T-helper 1 cell treated with Interleukin-12 subunit alpha and Interleukin-12 subunit beta and Interleukin-4 antibody, amounts not matched to agents 30 μg/mL and 1 μg/mL, for 36 hours (primary cell): ENCODE measurements at regions not wholly inside any gene's neighbourhood (a gene's known extent, or its start where the extent isn't known, plus 50 kb on each side); places are given as distances from the start of the nearest gene placed in this dataset.

Source experiments
- H3K27ac Mint-ChIP-seq: one replicate; pipeline ENCODE4 v1.8.0; 2021; ENCODE audit warnings: mild to moderate bottlenecking, mixed read lengths
- H3K27me3 Mint-ChIP-seq: one replicate; pipeline ENCODE4 v1.8.0; 2021; ENCODE audit warnings: low read depth, mixed read lengths
- H3K36me3 Mint-ChIP-seq: one replicate; pipeline ENCODE4 v1.8.0; 2021; ENCODE audit warnings: low read depth, mixed read lengths
- H3K4me1 Mint-ChIP-seq: one replicate; pipeline ENCODE4 v1.8.0; 2021; ENCODE audit warnings: low read depth, mixed read lengths
- H3K4me3 Mint-ChIP-seq: one replicate; pipeline ENCODE4 v1.8.0; 2021; ENCODE audit warnings: mild to moderate bottlenecking, moderate library complexity, mixed read lengths
- H3K9me3 Mint-ChIP-seq: one replicate; pipeline ENCODE4 v1.8.0; 2021; ENCODE audit warnings: mixed read lengths

- Mint-ChIP-seq H3K27me3 (no peaks in the 10 kb centered on the region), H3K4me3 (no peak overlapping the region), H3K27ac (no peak overlapping the region), H3K9me3 (peaks cover 9% of the 10 kb centered on the region), H3K4me1 (no peaks in the 10 kb centered on the region), H3K36me3 (no peaks in the 10 kb centered on the region)
Measured at GRCh38 chr4:177012918-177013545, 220.3 kb upstream of the VEGFC start.

DNA sequence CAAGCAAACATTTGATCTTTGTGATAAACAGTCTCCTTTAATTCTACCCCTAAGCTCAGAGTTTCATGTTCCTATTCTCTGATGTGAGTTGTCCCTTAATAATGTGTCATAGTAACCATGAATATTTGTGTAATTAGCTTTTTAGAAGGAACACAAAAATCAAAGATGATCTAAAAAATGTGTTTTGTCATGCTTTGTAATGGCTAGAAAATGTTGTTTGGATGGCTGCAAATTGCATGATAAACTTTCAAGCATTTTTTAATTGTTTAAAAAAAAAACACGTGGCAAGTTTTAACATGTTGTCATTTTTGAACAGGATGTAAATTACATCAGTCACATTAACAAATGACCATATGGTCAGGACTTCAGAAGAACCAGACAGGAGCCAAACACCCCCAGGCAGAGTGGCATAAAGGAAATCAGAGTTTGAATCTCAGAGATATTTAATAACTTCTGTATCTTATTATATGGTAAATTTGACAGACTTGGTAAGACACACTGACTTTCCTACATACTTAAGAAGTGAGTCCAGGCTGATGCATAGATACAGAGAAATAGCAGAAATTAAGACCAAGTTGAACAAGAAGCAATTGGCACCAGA, 223.9 kb upstream of the VEGFC start:
- H3K27ac Mint-ChIP-seq, result no peak overlapping the region
- no peaks in the 10 kb centered on the region for H3K4me1 Mint-ChIP-seq
- H3K9me3 Mint-ChIP-seq, result peaks cover 13% of the 10 kb centered on the region
- H3K36me3 Mint-ChIP-seq, result no peaks in the 10 kb centered on the region
- no peaks in the 10 kb centered on the region for H3K27me3 Mint-ChIP-seq
- H3K4me3 Mint-ChIP-seq, result no peak overlapping the region

GRCh38 chr4:177023951-177024350, 231.2 kb upstream of the VEGFC start:
- H3K36me3 Mint-ChIP-seq, result no peaks in the 10 kb centered on the region

GRCh38 chr4:177032341-177032740, 239.6 kb upstream of the VEGFC start:
- H3K27ac Mint-ChIP-seq, result no peak overlapping the region
- no peaks in the 10 kb centered on the region for H3K36me3 Mint-ChIP-seq
- H3K9me3 Mint-ChIP-seq, result no peaks in the 10 kb centered on the region
- no peaks in the 10 kb centered on the region for H3K27me3 Mint-ChIP-seq
- no peaks in the 10 kb centered on the region for H3K4me1 Mint-ChIP-seq
- H3K4me3 Mint-ChIP-seq, result no peak overlapping the region

More at GRCh38 chr4:177023951-177024350, 231.2 kb upstream of the VEGFC start:
- no peak overlapping the region for H3K4me3 Mint-ChIP-seq
- peaks cover 4% of the 10 kb centered on the region for H3K9me3 Mint-ChIP-seq
- H3K4me1 Mint-ChIP-seq, result no peaks in the 10 kb centered on the region
- no peak overlapping the region for H3K27ac Mint-ChIP-seq
- H3K27me3 Mint-ChIP-seq, result no peaks in the 10 kb centered on the region

DNA sequence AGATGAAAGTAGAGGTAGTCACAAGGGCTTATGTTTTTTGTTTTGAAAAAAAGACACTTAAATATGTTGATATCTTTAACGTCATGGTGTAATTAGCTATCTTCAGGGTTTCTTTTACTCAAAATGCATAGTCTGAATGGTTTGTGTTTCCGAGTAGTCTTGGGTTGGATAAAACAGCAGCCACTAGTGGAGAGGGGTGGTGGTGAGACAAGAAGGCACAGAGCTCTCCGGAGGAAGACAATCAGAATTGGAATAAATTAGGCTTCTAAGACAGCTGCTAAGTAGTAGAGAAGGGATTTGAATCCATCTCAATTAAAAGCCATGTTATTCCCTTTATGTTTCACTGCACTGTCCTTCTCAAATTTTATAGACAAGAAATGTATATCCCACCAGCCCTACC, 240.4 kb upstream of the VEGFC start:
- H3K4me3 Mint-ChIP-seq, result no peak overlapping the region
- no peaks in the 10 kb centered on the region for H3K4me1 Mint-ChIP-seq
- no peak overlapping the region for H3K27ac Mint-ChIP-seq
- no peaks in the 10 kb centered on the region for H3K27me3 Mint-ChIP-seq
- no peaks in the 10 kb centered on the region for H3K9me3 Mint-ChIP-seq
- no peaks in the 10 kb centered on the region for H3K36me3 Mint-ChIP-seq

GRCh38 chr4:177033632-177034031, 240.9 kb upstream of the VEGFC start:
- H3K4me3 Mint-ChIP-seq, result no peak overlapping the region
- no peaks in the 10 kb centered on the region for H3K36me3 Mint-ChIP-seq
- no peaks in the 10 kb centered on the region for H3K27me3 Mint-ChIP-seq
- H3K27ac Mint-ChIP-seq, result no peak overlapping the region
- no peaks in the 10 kb centered on the region for H3K9me3 Mint-ChIP-seq
- H3K4me1 Mint-ChIP-seq, result no peaks in the 10 kb centered on the region

DNA sequence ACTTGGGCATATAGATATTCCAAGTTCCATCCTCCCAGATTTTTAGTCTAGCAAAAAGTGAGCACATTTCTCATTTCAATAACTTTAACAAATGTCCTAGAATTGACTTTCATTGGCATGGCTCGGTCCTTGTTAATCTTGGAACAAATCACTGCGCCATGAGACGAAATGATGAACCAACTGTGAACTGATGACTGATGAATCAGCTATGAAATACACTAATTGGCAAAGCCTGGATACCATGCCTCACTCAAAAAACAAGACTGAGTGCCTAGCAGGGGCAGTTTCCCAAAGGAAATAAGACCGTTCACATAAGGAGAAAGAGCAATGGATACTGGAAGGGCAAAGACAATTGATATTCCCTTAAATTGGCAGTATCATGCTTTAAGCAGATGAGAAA, 248.6 kb upstream of the VEGFC start:
- Mint-ChIP-seq H3K4me1 (no peaks in the 10 kb centered on the region), H3K4me3 (no peak overlapping the region), H3K27ac (no peak overlapping the region), H3K9me3 (no peaks in the 10 kb centered on the region), H3K27me3 (no peaks in the 10 kb centered on the region), H3K36me3 (no peaks in the 10 kb centered on the region)

DNA sequence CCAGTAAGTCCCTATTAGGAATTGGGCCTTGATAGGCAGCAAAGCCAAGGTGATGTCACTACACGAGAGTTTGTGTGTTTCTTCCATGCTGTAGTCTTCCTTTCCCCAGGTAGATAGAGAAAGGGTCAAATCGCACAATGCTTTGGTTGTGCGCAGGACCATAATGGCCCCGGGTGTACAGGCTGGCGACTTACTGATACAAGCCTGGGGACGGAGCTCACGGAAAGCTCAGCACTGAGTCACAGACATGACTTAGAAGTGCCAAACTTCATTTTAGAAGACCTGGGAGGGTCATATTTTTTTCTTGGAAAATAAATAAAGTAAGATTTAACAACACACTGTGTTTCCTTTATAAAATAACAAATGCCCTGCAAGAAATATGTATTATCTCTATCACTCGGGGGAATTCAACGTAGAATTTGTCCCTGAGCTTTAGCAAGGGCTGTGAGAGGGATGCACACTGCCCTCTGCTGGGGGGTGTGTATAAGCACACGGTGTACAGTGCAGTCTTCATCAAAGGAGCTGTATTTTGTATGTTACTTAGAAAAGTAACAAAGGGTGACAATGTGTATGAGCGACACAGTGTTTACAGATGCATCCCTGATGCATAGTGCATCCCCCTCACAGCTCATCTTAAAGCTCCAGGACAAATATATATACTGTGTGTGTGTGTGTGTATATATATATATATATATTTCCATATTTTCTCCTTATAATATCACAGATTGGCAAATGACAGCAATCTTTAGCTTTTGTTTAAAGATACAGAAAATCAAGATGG, 254.5 kb upstream of the VEGFC start:
- no peaks in the 10 kb centered on the region for H3K9me3 Mint-ChIP-seq
- H3K4me1 Mint-ChIP-seq, result peaks cover 3% of the 10 kb centered on the region
- H3K27me3 Mint-ChIP-seq, result peaks cover 11% of the 10 kb centered on the region
- H3K27ac Mint-ChIP-seq, result no peak overlapping the region
- no peaks in the 10 kb centered on the region for H3K36me3 Mint-ChIP-seq
- no peak overlapping the region for H3K4me3 Mint-ChIP-seq

DNA sequence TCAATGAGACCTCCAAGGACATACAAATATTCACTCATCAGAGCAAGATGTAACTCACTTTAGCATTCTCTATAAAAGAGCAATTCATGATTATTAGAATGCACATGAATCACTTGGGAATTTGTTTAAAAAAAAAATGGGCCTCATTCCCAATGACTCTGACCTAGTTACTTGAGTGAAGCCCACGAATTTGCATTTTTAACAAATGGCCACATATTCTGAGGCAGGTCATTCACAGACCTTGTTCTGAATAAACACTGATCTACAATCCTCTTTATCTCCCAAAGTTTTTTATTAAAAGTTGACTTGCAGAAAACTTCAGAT, 255.1 kb upstream of the VEGFC start:
- Mint-ChIP-seq H3K36me3 (no peaks in the 10 kb centered on the region), H3K4me1 (peaks cover 3% of the 10 kb centered on the region), H3K4me3 (no peak overlapping the region)

GRCh38 chr4:177051473-177052060, 258.1 kb upstream of the NEIL3 start:
- Mint-ChIP-seq H3K27ac (no peak overlapping the region), H3K27me3 (peaks cover 11% of the 10 kb centered on the region), H3K9me3 (no peaks in the 10 kb centered on the region), H3K4me1 (peaks cover 3% of the 10 kb centered on the region), H3K4me3 (no peak overlapping the region), H3K36me3 (no peaks in the 10 kb centered on the region)

More for the DNA sequence above, 255.1 kb upstream of the VEGFC start:
- Mint-ChIP-seq H3K9me3 (no peaks in the 10 kb centered on the region), H3K27ac (no peak overlapping the region), H3K27me3 (peaks cover 11% of the 10 kb centered on the region)

DNA sequence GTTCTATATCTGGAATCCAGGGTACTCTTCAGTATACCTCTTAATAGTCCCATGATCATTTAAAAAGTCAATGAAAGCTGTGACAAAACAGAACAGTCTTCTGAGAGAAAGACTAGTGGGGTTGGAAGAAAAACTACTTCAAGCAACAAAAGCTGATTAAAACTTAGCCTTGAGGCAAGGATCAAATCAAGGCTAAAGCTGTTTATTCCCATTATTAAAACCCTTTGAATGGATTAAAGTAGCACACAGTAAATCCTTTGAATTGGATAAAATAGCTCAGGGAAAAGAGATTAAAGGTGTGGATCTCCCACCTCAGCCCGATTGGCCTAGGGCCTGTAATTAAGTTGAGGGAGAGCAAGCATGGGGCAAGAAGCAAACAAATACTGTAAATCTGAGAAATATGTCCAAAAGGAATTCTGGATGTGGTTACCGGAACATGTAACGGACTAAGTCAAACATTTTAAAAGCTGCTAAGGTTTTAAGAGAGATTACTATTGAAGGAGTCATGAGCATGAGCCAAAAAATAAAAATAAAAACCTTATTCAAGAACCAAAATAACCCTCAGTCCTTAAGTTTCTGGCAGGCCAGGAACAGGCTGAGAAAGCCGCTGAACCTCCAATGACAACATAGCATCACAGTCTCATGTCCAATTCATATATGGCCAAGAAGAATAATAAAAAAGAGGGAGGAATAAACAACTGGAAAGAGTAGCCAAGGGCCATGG, 257.3 kb upstream of the NEIL3 start:
- Mint-ChIP-seq H3K27ac (no peak overlapping the region), H3K4me3 (no peak overlapping the region), H3K4me1 (peaks cover 3% of the 10 kb centered on the region), H3K9me3 (no peaks in the 10 kb centered on the region), H3K27me3 (peaks cover 11% of the 10 kb centered on the region), H3K36me3 (no peaks in the 10 kb centered on the region)

GRCh38 chr4:177057186-177057585, 252.5 kb upstream of the NEIL3 start:
- Mint-ChIP-seq H3K4me1 (no peaks in the 10 kb centered on the region), H3K27me3 (no peaks in the 10 kb centered on the region), H3K4me3 (no peak overlapping the region), H3K9me3 (no peaks in the 10 kb centered on the region), H3K27ac (no peak overlapping the region), H3K36me3 (no peaks in the 10 kb centered on the region)

DNA sequence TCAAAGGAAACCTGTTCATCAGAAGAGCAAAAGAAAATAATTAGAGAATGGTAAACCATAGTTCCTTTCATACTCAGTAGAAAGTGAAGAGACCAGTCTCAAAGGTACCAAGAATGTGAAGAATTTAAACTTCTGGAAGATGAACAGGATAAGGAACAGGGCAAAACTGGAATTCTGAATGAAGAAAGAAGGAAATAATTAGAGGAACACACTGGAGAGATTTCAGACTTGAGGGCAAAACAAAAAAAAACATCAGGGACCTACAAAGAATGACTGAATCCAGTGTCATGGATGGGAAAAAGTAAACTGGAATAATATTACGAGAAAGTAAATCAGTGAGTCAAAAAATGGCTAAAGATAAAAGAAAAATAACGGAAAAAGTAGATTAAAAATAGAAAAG, 245.6 kb upstream of the NEIL3 start:
- no peaks in the 10 kb centered on the region for H3K4me1 Mint-ChIP-seq
- H3K4me3 Mint-ChIP-seq, result no peak overlapping the region
- H3K9me3 Mint-ChIP-seq, result no peaks in the 10 kb centered on the region
- H3K36me3 Mint-ChIP-seq, result no peaks in the 10 kb centered on the region
- H3K27ac Mint-ChIP-seq, result no peak overlapping the region
- H3K27me3 Mint-ChIP-seq, result no peaks in the 10 kb centered on the region

DNA sequence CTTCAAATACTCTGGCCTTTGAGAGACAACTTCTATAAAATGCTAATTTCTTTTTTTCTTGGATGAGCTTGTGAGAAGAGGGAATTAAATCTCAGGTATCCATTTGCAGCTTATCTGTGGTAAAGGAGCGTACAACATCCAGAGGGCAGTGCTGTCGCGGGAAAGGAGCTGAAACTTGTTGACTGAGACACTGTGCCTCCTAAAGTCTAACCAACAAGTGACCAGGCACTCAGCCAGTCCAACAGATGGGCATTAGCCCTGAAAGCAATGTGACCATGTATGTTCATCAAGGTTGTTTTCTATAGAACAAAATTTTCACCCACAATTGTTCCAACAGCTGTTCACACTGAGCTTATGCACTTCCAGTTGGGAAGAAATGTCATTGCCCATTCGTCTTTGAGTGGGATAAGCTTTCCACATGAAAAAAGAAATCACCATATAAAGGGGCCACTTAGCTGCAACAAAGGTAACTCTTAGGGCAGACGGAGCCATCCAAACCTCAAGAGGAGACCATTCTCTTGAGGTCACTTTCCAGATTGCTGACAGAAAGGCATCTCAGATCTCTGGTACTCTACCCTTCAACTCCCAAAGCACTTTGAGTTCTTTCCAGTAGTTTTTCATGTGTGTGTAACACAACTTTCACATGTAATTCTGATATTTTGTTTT, 244.8 kb upstream of the NEIL3 start:
- Mint-ChIP-seq H3K27ac (no peak overlapping the region), H3K9me3 (no peaks in the 10 kb centered on the region), H3K4me3 (no peak overlapping the region), H3K27me3 (no peaks in the 10 kb centered on the region), H3K4me1 (no peaks in the 10 kb centered on the region), H3K36me3 (no peaks in the 10 kb centered on the region)
